ENCODE measurements at regions not wholly inside any gene's neighbourhood (a gene's known extent, or its start where the extent isn't known, plus 50 kb on each side); places are given as distances from the start of the nearest gene placed in this dataset.

- H2AFZ ChIP-seq (ENCODE audit: low read depth, low read length, poor library complexity, severe bottlenecking): no peak overlapping the region
- POLR2A ChIA-PET: no interaction called here
- no peak overlapping the region for H3K27ac ChIP-seq (ENCODE audit: low read depth, low read length)
- no TSS peak for BruUV-seq (replicated peaks)
- no peaks in the 10 kb centered on the region for H3K9me3 ChIP-seq (ENCODE audit: control insufficient read depth in 1 of 2, insufficient read depth in 1 of 2, low read depth in 1 of 2, low read length in 2 of 2)
- CTCF ChIA-PET: no interaction called here
- intact Hi-C loops (cut with micrococcal nuclease): no loop called here
- TF ChIP-seq JUND (IDR thresholded peaks at IDR 0.05) (no peak), ELF1 (IDR thresholded peaks at IDR 0.05; ENCODE audit: borderline replicate concordance, low read depth) (no peak), TCF7L2 (IDR thresholded peaks at IDR 0.05; ENCODE audit: borderline replicate concordance, extremely low read depth, insufficient read depth, insufficient read length) (no peak), CBX3 (IDR thresholded peaks at IDR 0.05; ENCODE audit: low read depth) (no peak), POLR2AphosphoS5 (IDR thresholded peaks at IDR 0.05; ENCODE audit: low read depth, low read length) (no peak), ZNF274 (IDR thresholded peaks at IDR 0.05; ENCODE audit: low read depth, low read length) (no peak), SRF (IDR thresholded peaks at IDR 0.05; ENCODE audit: low read depth) (no peak), MAX (IDR thresholded peaks at IDR 0.05) (no peak)
- H3K4me3 ChIP-seq (replicated peaks in 1 of 2; ENCODE audit: low read depth in 1 of 2, low read length in 2 of 2): no peak overlapping the region
- H3K4me2 ChIP-seq (ENCODE audit: low read length): no peak overlapping the region
- H3K79me2 ChIP-seq (ENCODE audit: insufficient read depth, low read length): no peaks in the 10 kb centered on the region
- H3K27me3 ChIP-seq (ENCODE audit: insufficient read depth, low read length): no peaks in the 10 kb centered on the region
- H3K9ac ChIP-seq (ENCODE audit: low read length): no peak overlapping the region
- ATAC-seq (no peak), DNase-seq (ENCODE audit: low read depth, low spot score) (no peak)
- no peaks in the 10 kb centered on the region for H4K20me1 ChIP-seq (ENCODE audit: insufficient read depth)
- no peaks in the 10 kb centered on the region for H3K9me2 ChIP-seq (ENCODE audit: insufficient read depth)
- H3K36me3 ChIP-seq (ENCODE audit: control insufficient read depth in 1 of 2, insufficient read depth in 2 of 2, low read length in 2 of 2): no peaks in the 10 kb centered on the region
- H3K4me1 ChIP-seq (ENCODE audit: control insufficient read depth in 1 of 2, insufficient read depth in 2 of 2, low read length in 2 of 2): no peaks in the 10 kb centered on the region
- RAD21 ChIA-PET (ENCODE audit: low non-redundant PET in 1 of 2, low total read pairs in 2 of 2, uncharacterized antibody in 2 of 2, unreplicated experiment in 2 of 2): no interaction called here
Measured at GRCh38 chr1:193457676-193458075, 271.3 kb upstream of the B3GALT2 start.

- no peak overlapping the region for H3K27ac ChIP-seq (ENCODE audit: low read depth, low read length)
- BruUV-seq (replicated peaks): no TSS peak
Measured at GRCh38 chr1:193456811-193457280, 270.4 kb upstream of the B3GALT2 start.

More at GRCh38 chr1:193456811-193457280, 270.4 kb upstream of the B3GALT2 start:
- H3K79me2 ChIP-seq (ENCODE audit: insufficient read depth, low read length): no peaks in the 10 kb centered on the region
- no peaks in the 10 kb centered on the region for H4K20me1 ChIP-seq (ENCODE audit: insufficient read depth)
- ChIA-PET RAD21 (ENCODE audit: low non-redundant PET in 1 of 2, low total read pairs in 2 of 2, uncharacterized antibody in 2 of 2, unreplicated experiment in 2 of 2) (no interaction called here), POLR2A (no interaction called here), CTCF (no interaction called here)
- no peaks in the 10 kb centered on the region for H3K9me2 ChIP-seq (ENCODE audit: insufficient read depth)
- no peak for TF ChIP-seq ATF3 (IDR thresholded peaks at IDR 0.05)
- TF ChIP-seq FOSL1 (IDR thresholded peaks at IDR 0.05; ENCODE audit: low read depth): no peak
- no peak for TF ChIP-seq POLR2A (IDR thresholded peaks at IDR 0.05; ENCODE audit: borderline replicate concordance, extremely low read depth, insufficient read depth, insufficient read length)
- TF ChIP-seq SIN3A (IDR thresholded peaks at IDR 0.05; ENCODE audit: low read depth): no peak
- TF ChIP-seq EZH2phosphoT487 (IDR thresholded peaks at IDR 0.05; ENCODE audit: borderline replicate concordance): no peak
- no peak for TF ChIP-seq CEBPB (IDR thresholded peaks at IDR 0.05; ENCODE audit: low read depth)
- no peak for TF ChIP-seq EGR1 (IDR thresholded peaks at IDR 0.05; ENCODE audit: low read depth)
- H3K36me3 ChIP-seq (ENCODE audit: control insufficient read depth in 1 of 2, insufficient read depth in 2 of 2, low read length in 2 of 2): no peaks in the 10 kb centered on the region
- DNase-seq (ENCODE audit: low read depth, low spot score) (no peak), ATAC-seq (no peak)
- intact Hi-C loops (cut with micrococcal nuclease): no loop called here
- no peak overlapping the region for H2AFZ ChIP-seq (ENCODE audit: low read depth, low read length, poor library complexity, severe bottlenecking)
- H3K4me1 ChIP-seq (ENCODE audit: control insufficient read depth in 1 of 2, insufficient read depth in 2 of 2, low read length in 2 of 2): no peaks in the 10 kb centered on the region
- no peak overlapping the region for H3K9ac ChIP-seq (ENCODE audit: low read length)
- H3K27me3 ChIP-seq (ENCODE audit: insufficient read depth, low read length): no peaks in the 10 kb centered on the region
- no peak overlapping the region for H3K4me2 ChIP-seq (ENCODE audit: low read length)
- no peaks in the 10 kb centered on the region for H3K9me3 ChIP-seq (ENCODE audit: control insufficient read depth in 1 of 2, insufficient read depth in 1 of 2, low read depth in 1 of 2, low read length in 2 of 2)
- no peak overlapping the region for H3K4me3 ChIP-seq (replicated peaks in 1 of 2; ENCODE audit: low read depth in 1 of 2, low read length in 2 of 2)

All from HCT116 (cell line).